Thoracic aorta (tissue), 2 donors: ENCODE measurements at regions not wholly inside any gene's neighbourhood (a gene's known extent, or its start where the extent isn't known, plus 50 kb on each side); places are given as distances from the start of the nearest gene placed in this dataset.

Experiments
- ATAC-seq: fragments of 150-250 bp; one replicate; pipeline ENCODE4 v1.8.0; 2017; ENCODE audit warnings: low read depth; ENCODE audit not compliant: insufficient number of reproducible peaks, low FRiP score
- DNase-seq: peaks from one replicate; pipeline ENCODE4 v3.0.0-alpha.2; 2020; ENCODE audit warnings: low spot score
- H3K27ac ChIP-seq, 2 donors: fragments of 200-600 bp; sonication (generic); 1 replicate in 1 of 2; 2 replicates in 1 of 2; pipeline ENCODE4 v1.5.1; 2016; ENCODE audit warnings: mild to moderate bottlenecking in 2 of 2, moderate library complexity in 2 of 2
- H3K27me3 ChIP-seq: fragments of 200-600 bp; sonication (generic); replicated peaks from 2 replicates; pipeline ENCODE4 v1.6.0; 2016; ENCODE audit warnings: mild to moderate bottlenecking; ENCODE audit not compliant: insufficient read depth
- H3K36me3 ChIP-seq: fragments of 200-600 bp; sonication (generic); one replicate; pipeline ENCODE4 v1.5.1; 2016
- H3K4me1 ChIP-seq, 2 donors: fragments of 200-600 bp; sonication (generic); 1 replicate in 1 of 2; 2 replicates in 1 of 2; pipeline versions ENCODE4 v1.5.1 to v1.6.0; 2016; ENCODE audit warnings: low read depth in 2 of 2, mild to moderate bottlenecking in 1 of 2; ENCODE audit not compliant: control insufficient read depth in 1 of 2
- H3K4me3 ChIP-seq: fragments of 200-600 bp; sonication (generic); 2 replicates; pipeline ENCODE4 v1.5.1; 2016; ENCODE audit warnings: mild to moderate bottlenecking
- H3K9me3 ChIP-seq: fragments of 200-600 bp; sonication (generic); 2 replicates; pipeline ENCODE4 v1.5.1; 2016
- CTCF ChIP-seq: fragments of 200-600 bp; sonication (generic); IDR thresholded peaks from one replicate; pipeline ENCODE4 v1.5.1; 2019; ENCODE audit warnings: antibody characterized with exemption

- Histone ChIP-seq H3K9me3 (no peaks in the 10 kb centered on the region), H3K4me3 (no peak overlapping the region), H3K27ac (no peak overlapping the region), H3K27me3 (no peaks in the 10 kb centered on the region), H3K36me3 (no peaks in the 10 kb centered on the region), H3K4me1 (no peaks in the 10 kb centered on the region)
- no peak for DNase-seq
- TF ChIP-seq CTCF, result no peak
- no peak for ATAC-seq
These were observed 85.0 kb downstream of the YTHDF1 start for GRCh38 chr20:63130658-63131577.

DNA sequence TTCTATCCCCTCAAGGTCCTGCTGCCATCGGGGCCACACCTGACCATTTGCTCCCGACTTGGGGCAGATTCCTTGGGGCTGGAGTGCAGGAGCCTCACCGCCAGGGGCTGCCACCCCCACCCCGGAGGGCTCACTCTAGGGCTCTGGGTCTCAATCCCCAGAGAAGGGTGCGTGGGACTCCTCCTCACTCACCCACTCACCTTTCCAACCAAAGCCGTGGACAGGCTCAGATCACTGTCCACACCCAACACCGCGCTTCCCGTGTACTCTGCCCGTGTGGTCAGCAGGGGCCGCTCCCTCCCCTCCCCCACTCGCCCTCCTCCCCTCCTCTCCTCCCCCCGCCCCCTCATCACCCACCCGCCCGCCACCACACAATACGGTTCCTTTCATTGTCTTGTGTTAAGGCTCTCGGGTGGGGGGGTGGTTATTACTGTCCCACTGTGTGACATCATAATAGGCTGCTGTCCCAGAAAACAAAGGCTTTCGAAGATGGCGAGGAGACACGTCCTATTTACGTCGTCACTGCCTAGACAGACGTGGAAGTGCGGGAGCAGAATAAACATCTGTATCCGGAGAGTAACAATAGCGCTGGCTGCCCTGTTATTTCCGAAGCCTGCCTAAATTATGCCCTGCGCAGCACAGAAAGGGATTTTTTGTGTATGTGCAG is 85.8 kb downstream of the YTHDF1 start:
- no peak for ATAC-seq
- no peaks in the 10 kb centered on the region for H3K4me1 ChIP-seq
- DNase-seq, result no peak

GRCh38 chr20:63129376-63129965 is 86.5 kb downstream of the YTHDF1 start:
- Histone ChIP-seq H3K36me3 (no peaks in the 10 kb centered on the region), H3K4me1 (no peaks in the 10 kb centered on the region), H3K4me3 (no peak overlapping the region), H3K9me3 (no peaks in the 10 kb centered on the region), H3K27me3 (no peaks in the 10 kb centered on the region), H3K27ac (no peak overlapping the region)
- TF ChIP-seq CTCF, result no peak
- ATAC-seq (no peak), DNase-seq (no peak)

More for the DNA sequence above, 85.8 kb downstream of the YTHDF1 start:
- no peak for TF ChIP-seq CTCF
- Histone ChIP-seq H3K36me3 (no peaks in the 10 kb centered on the region), H3K27ac (no peak overlapping the region), H3K27me3 (no peaks in the 10 kb centered on the region), H3K9me3 (no peaks in the 10 kb centered on the region), H3K4me3 (no peak overlapping the region)

DNA sequence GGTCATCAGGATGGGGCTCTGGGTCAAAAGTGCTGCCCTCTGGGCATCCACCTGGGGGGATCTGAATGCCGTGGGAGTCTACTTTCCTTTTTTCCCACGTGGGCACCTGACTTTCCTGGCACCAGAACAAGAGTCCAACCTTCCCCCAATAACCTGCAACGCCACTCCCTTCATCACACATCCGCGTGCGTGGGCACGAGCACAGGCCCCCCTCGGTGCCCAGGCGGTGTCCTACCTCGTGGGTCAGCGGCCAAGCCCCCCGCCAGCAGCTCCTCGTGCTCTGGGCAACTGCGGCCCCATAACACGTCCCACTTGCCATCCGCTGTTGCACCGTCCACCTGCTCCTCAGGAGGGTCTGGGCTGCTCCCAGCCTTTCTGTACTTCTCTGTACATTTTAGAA is 87.0 kb downstream of the YTHDF1 start:
- no peak for TF ChIP-seq CTCF
- H3K36me3 ChIP-seq, result no peaks in the 10 kb centered on the region
- H3K27ac ChIP-seq, result no peak overlapping the region
- no peak overlapping the region for H3K4me3 ChIP-seq
- H3K4me1 ChIP-seq, result no peaks in the 10 kb centered on the region
- H3K27me3 ChIP-seq, result no peaks in the 10 kb centered on the region
- DNase-seq (no peak), ATAC-seq (no peak)
- H3K9me3 ChIP-seq, result no peaks in the 10 kb centered on the region

GRCh38 chr20:63128367-63128766 is 87.6 kb downstream of the YTHDF1 start:
- Histone ChIP-seq H3K27ac (no peak overlapping the region), H3K4me1 (no peaks in the 10 kb centered on the region), H3K4me3 (no peak overlapping the region), H3K9me3 (no peaks in the 10 kb centered on the region), H3K36me3 (no peaks in the 10 kb centered on the region), H3K27me3 (no peaks in the 10 kb centered on the region)
- DNase-seq (no peak), ATAC-seq (no peak)
- no peak for TF ChIP-seq CTCF
